Stimulated activated CD4-positive, alpha-beta T cell treated with anti-CD3 and anti-CD28 coated beads, Interleukin-2, amount 100 ng/mL, for 24 hours (primary cell): ENCODE measurements at regions not wholly inside any gene's neighbourhood (a gene's known extent, or its start where the extent isn't known, plus 50 kb on each side); places are given as distances from the start of the nearest gene placed in this dataset.
"Not testable (repeated sequence)": the region's sequence is repeated elsewhere in the genome, so short reads cannot be mapped to it uniquely, and the experiment has no call there.

Experiments
- DNase-seq, 2 donors: peaks; one replicate each; pipeline ENCODE4 v3.0.0-alpha.2; 2020

DNA sequence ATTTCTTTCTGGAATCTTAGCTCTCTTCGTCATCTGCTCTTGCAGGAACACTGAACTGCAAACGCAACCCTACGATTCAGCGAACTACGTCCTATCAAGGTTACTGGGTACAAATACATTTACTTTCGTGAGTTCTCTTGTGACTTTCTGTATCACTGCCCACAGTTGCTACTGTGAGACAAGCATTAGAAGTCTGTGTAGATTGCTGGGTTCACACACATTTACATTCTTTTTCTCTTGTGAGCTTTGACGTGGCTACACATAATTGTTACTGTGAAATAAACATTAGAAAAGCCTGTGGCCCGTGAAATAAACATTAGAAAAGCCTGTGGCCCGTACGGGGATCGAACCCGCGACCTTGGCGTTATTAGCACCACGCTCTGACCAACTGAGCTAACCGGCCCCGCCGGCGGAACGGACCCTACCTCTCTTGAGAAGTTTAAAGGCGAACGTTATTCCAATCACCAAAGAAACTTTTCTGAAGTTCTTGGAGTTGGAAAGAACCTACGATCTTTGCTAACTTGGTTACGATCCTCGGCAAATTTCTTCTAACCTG is 61.2 kb upstream of the ZNF322 start:
- DNase-seq, result not testable (repeated sequence)

GRCh38 chr6:26730019-26730766 is 70.6 kb upstream of the ZNF322 start:
- DNase-seq, result not testable (repeated sequence)

GRCh38 chr6:26734776-26735472 is 75.4 kb upstream of the ZNF322 start:
- DNase-seq, result not testable (repeated sequence)

- no peak for DNase-seq
Measured at GRCh38 chr6:26739811-26740210, 80.3 kb upstream of the ZNF322 start.

DNA sequence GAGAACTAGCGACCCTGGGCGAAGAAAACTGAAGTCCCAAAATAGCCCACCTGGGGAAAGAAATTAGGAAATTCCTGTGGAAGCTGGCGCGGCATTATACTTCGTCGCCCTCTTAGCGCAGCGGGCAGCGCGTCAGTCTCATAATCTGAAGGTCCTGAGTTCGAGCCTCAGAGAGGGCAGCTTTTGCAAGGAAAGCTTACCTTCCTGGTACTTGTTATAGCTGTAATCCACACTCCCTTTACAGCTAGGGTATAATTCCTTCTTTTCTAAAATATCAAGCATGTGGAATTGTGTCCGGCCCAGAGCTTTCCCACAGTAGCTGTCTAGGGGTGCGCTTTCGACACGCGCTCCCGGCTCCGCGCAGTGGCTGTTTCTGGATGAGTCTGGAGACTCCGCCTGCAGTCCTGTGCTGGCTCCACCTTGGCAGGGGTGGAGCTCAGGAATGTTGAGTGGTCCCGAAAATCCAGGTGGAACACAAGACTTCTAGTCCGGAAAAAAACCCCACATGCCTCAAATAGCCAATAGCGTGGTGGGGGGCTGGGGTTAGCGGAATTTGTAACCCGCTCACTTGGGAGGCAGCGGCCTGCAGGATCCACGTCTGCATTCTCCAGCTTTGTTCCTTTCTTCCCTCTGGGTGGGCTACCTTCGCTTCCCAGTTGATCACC is 83.7 kb upstream of the ZNF322 start:
- peak in 1 of 2 donors; percentile 32 for DNase-seq

GRCh38 chr6:26743941-26744699 is 84.6 kb upstream of the ZNF322 start:
- DNase-seq, result no peak

DNA sequence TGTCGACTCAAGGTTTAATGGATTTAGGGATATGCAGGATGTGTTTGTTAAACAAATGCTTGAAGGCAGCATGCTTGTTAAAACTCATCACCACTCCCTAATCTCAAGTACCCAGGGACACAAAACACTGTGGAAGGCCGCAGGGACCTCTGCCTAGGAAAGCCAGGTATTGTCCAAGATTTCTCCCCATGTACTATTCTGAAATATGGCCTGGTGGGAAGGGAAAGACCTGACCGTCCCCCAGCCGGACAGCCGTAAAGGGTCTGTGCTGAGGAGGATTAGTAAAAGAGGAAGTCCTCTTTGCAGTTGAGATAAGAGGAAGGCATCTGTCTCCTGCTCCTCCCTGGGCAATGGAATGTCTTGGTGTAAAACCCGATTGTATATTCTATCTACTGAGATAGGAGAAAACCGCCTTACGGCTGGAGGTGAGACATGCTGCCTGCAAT is 85.3 kb upstream of the ZNF322 start:
- not testable (repeated sequence) for DNase-seq

GRCh38 chr6:26745964-26746363 is 86.4 kb upstream of the ZNF322 start:
- DNase-seq, result not testable (repeated sequence)

DNA sequence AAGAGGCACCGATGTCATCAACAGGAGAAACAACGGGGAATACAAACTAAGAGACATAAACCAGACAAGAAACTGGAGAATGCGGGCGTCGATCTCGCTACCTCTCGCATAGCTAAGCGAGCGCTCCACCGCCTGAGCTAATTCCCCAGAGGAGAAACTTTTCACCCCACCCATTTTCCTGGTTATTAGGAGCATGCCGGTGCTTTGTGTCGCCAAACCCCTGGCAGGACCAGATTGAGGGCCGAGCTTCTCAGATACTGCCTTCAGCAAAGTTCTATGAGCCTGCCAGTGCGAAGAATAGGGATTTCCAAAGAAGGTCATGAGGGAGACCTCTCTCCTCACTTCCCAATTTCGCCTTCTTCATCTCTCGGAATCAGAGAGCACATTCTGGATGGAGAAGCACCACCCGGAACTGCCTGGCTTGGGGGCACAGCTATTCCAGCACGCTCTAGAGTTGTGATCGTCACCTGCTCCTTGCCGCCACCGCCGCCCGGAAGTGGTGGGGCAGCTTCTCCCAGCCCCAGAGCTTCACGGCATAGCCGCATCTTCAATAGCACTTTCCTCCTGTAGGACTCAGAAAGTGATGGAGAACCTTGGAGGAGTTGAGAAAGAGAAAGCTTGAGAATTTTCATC is 89.7 kb upstream of the ZNF322 start:
- not testable (repeated sequence) for DNase-seq

DNA sequence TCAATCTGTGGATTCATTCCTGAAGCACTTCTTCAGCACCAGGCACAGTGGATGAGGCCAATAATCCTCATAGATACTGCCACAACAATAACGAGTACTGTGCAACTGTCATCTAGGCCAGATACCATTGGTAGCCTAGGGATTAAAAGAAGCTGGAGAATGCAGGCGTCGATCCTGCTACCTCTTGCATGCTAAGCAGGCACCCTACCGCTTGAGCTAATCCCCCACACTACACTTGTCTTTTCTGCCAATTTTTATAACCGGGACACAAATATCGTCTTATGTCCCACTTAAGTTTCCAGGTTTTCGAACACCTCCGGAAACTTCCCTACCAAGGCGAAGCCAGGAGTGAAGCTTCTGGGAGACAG is 90.2 kb upstream of the ZNF322 start:
- not testable (repeated sequence) for DNase-seq

DNA sequence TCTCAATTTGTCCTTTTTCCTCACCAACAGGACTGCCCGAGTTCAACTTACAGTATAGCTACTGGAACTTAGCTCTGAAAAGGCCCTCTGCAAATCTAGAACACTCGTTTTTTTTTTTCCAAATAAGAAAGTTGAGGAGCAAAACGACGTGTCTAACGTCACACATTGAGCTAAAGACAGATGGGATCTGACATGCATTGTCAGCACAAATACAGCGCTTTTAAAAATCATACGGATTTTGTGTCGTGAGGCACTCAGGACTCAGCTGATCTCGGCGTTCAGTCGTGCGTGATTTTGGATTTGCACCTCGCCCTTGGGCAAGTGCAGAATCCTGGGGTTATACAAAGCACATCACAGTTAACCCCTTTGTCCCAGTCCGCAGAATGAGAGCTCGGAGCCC is 94.7 kb upstream of the ZNF322 start:
- no peak for DNase-seq

GRCh38 chr6:26754801-26755200 is 95.3 kb upstream of the ZNF322 start:
- DNase-seq, result not testable (repeated sequence)

- DNase-seq, result peak in 1 of 2 donors; percentile 36
Measured at GRCh38 chr6:26756067-26756805, 96.7 kb upstream of the ZNF322 start.

GRCh38 chr6:26766203-26766902 is 106.8 kb upstream of the ZNF322 start:
- not testable (repeated sequence) for DNase-seq

DNA sequence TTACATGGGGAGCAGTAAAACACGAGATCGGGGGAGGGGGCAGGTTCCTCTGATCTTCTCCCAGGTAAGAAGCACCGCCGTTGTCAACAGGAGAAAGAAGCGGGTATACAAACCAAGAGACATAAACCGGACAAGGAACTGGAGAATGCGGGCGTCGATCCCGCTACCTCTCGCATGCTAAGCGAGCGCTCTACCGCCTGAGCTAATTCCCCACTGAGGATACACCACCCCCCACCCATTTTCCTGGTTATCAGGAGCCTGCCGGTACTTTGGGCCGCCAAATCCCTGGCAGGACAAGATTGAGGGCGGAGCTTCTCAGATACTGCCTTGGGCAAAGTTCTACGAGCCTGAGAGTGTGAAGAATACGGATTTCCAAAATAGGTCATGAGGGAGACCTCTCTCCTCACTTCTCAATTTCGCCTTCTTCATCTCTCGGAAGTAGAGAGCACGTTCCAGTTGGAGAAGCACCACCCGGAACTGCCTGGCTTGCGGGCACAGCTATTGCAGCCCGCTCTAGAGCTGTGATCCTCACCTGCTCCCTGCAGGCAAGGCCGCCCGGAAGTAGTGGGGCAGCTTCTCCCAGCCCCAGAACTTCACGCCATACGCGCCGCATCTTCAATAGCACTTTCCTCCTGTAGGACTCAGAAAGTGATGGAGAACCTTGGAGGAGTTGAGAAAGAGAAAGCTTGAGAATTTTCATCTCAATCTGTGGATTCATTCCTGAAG is 111.6 kb upstream of the ZNF322 start:
- not testable (repeated sequence) for DNase-seq

- not testable (repeated sequence) for DNase-seq
Measured at GRCh38 chr6:26773414-26773813, 113.9 kb upstream of the ZNF322 start.

- DNase-seq, result not testable (repeated sequence)
Measured at GRCh38 chr6:26780563-26780962, 121.0 kb upstream of the ZNF322 start.

GRCh38 chr6:26795474-26796307 is 136.1 kb upstream of the ZNF322 start:
- not testable (repeated sequence) for DNase-seq
